Hepatocyte (in vitro differentiated cells): ENCODE measurements at regions not wholly inside any gene's neighbourhood (a gene's known extent, or its start where the extent isn't known, plus 50 kb on each side); places are given as distances from the start of the nearest gene placed in this dataset.
"Not testable (repeated sequence)": the region's sequence is repeated elsewhere in the genome, so short reads cannot be mapped to it uniquely, and the experiment has no call there.

Experiments used
- DNase-seq: peaks from one replicate; pipeline ENCODE4 v3.0.0-alpha.2; 2016; ENCODE audit warnings: low spot score
- H2AFZ ChIP-seq: fragments of 200-600 bp; sonication (generic); 2 replicates; pipeline ENCODE4 v1.6.0; 2016; ENCODE audit warnings: antibody characterized with exemption, mild to moderate bottlenecking
- H3K27ac ChIP-seq: fragments of 200-600 bp; sonication (generic); 2 replicates; pipeline ENCODE4 v1.5.1; 2016; ENCODE audit warnings: mild to moderate bottlenecking
- H3K27me3 ChIP-seq: fragments of 200-600 bp; sonication (generic); 2 replicates; pipeline ENCODE4 v1.6.1; 2016
- H3K36me3 ChIP-seq: fragments of 200-600 bp; sonication (generic); replicated peaks from 2 replicates; pipeline ENCODE4 v1.5.1; 2016; ENCODE audit warnings: low read depth; ENCODE audit not compliant: insufficient read depth
- H3K4me1 ChIP-seq: fragments of 200-600 bp; sonication (generic); 2 replicates; pipeline ENCODE4 v1.5.1; 2016; ENCODE audit warnings: mild to moderate bottlenecking, moderate library complexity; ENCODE audit not compliant: insufficient read depth
- H3K4me2 ChIP-seq: fragments of 200-600 bp; sonication (generic); 2 replicates; pipeline ENCODE4 v1.6.0; 2016
- H3K4me3 ChIP-seq: fragments of 200-600 bp; sonication (generic); 2 replicates; pipeline ENCODE4 v1.5.1; 2016; ENCODE audit warnings: mild to moderate bottlenecking
- H3K79me2 ChIP-seq: fragments of 200-600 bp; sonication (generic); 2 replicates; pipeline ENCODE4 v1.6.0; 2017; ENCODE audit warnings: mild to moderate bottlenecking
- H3K9me2 ChIP-seq: fragments of 200-600 bp; sonication (generic); replicated peaks from 2 replicates; pipeline ENCODE4 v1.6.0; 2017; ENCODE audit warnings: mild to moderate bottlenecking; ENCODE audit not compliant: insufficient read depth
- H3K9me3 ChIP-seq: fragments of 200-600 bp; sonication (generic); 2 replicates; pipeline ENCODE4 v1.5.1; 2016; ENCODE audit warnings: low read depth, mild to moderate bottlenecking
- H4K20me1 ChIP-seq: fragments of 200-600 bp; sonication (generic); 2 replicates; pipeline ENCODE4 v1.6.0; 2016; ENCODE audit warnings: mild to moderate bottlenecking; ENCODE audit not compliant: insufficient read depth, poor library complexity, severe bottlenecking
- CTCF ChIP-seq: fragments of 200-600 bp; sonication (generic); IDR thresholded peaks from 2 replicates; pipeline ENCODE4 v1.5.1; 2016; ENCODE audit warnings: antibody characterized with exemption, mild to moderate bottlenecking; ENCODE audit not compliant: poor library complexity
- EZH2 ChIP-seq: fragments of 200-600 bp; sonication (generic); IDR thresholded peaks from 2 replicates; pipeline ENCODE4 v1.6.1; 2016; ENCODE audit warnings: antibody characterized with exemption, mild to moderate bottlenecking, borderline replicate concordance
- EZH2phosphoT487 ChIP-seq: fragments of 200-600 bp; sonication (generic); IDR thresholded peaks from one replicate; pipeline ENCODE4 v1.6.1; 2018; ENCODE audit warnings: antibody characterized with exemption, mild to moderate bottlenecking, low read depth, moderate library complexity; ENCODE audit not compliant: unreplicated experiment, severe bottlenecking
- WGBS: methylation state at CpG from one replicate; pipeline ENCODE4 v1.1.6; 2016; ENCODE audit warnings: low lambda C conversion rate; ENCODE audit errors: missing lambda C conversion rate; 5-methylcytosine and 5-hydroxymethylcytosine counted together

GRCh38 chr16:26395700-26396099 lies 671.0 kb upstream of the C16orf82 start:
- no peak for DNase-seq
- no peaks in the 10 kb centered on the region for H3K9me3 ChIP-seq
- no peaks in the 10 kb centered on the region for H3K4me1 ChIP-seq

DNA sequence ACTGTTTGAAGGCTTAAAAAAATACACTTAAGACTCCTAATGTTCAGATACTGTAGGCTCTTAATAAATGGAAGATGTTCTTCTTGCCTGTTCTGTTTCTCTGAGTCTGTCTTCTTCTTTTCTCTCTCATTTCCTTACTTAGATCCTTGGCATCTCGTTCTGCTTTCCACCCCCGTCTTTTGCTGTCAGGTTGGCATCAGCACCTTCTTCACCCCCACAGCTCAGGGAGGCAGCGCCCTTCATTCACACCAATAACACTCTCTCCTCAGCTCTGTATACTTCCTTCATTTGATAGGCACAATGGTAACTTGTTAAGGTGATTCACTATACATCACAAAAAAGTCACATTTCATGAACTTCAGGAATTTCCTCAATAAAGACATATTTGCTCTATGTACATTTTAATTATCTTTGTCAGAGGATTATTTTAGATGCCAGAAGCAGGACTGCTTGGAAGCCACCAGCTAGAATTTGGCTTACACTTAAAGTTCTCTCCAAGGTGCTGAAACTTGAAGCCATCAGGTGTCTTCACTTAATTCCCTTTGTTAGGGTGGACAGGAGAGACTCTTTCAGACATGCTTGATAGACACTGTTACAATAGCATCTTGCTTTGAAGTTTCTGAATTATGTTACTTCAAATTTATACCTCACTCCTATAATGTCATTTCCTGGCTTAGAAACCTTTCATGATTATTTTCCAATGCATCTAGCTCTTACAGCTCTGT lies 670.1 kb upstream of the C16orf82 start:
- TF ChIP-seq EZH2 (no peak), CTCF (no peak), EZH2phosphoT487 (no peak)
- H3K36me3 ChIP-seq: no peaks in the 10 kb centered on the region
- H3K9me2 ChIP-seq: no peaks in the 10 kb centered on the region
- no peak overlapping the region for H3K27ac ChIP-seq
- no peak overlapping the region for H2AFZ ChIP-seq
- no peak overlapping the region for H3K4me2 ChIP-seq
- H3K79me2 ChIP-seq: no peaks in the 10 kb centered on the region
- no peak overlapping the region for H3K4me3 ChIP-seq
- no peaks in the 10 kb centered on the region for H3K27me3 ChIP-seq
- no peak for DNase-seq
- H3K9me3 ChIP-seq: no peaks in the 10 kb centered on the region
- 63% methylated on average over 3 of the region's 3 CpGs for WGBS
- no peaks in the 10 kb centered on the region for H4K20me1 ChIP-seq
- no peaks in the 10 kb centered on the region for H3K4me1 ChIP-seq

More at GRCh38 chr16:26395700-26396099, 671.0 kb upstream of the C16orf82 start:
- H4K20me1 ChIP-seq: no peaks in the 10 kb centered on the region
- H3K27ac ChIP-seq: no peak overlapping the region
- no peak overlapping the region for H3K4me3 ChIP-seq
- H3K79me2 ChIP-seq: no peaks in the 10 kb centered on the region
- no peak overlapping the region for H3K4me2 ChIP-seq
- TF ChIP-seq CTCF (no peak), EZH2 (no peak), EZH2phosphoT487 (no peak)
- H3K9me2 ChIP-seq: no peaks in the 10 kb centered on the region
- no peak overlapping the region for H2AFZ ChIP-seq
- H3K27me3 ChIP-seq: no peaks in the 10 kb centered on the region
- H3K36me3 ChIP-seq: no peaks in the 10 kb centered on the region
- WGBS: 92% methylated on average over 13 of the region's 13 CpGs

DNA sequence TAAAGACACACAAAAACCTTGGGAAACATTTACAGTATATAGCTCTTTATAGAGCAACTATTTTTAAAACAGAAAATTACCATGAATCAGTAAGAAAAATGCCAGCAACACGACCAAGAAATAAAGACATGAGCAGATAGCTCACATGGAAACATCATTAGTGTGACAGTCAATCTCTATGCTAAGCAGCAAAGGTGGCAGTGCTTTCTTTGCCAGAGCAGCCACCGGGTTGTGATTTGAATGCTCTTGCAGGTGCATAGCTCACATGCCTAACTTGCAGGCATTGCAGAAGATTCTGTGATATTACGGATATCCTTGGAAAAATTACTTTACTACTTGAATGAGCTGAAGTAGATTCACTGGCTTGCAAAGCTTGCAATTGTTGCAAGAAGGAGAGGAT lies 652.9 kb upstream of the C16orf82 start:
- H3K4me3 ChIP-seq: no peak overlapping the region
- H3K36me3 ChIP-seq: no peaks in the 10 kb centered on the region
- no peaks in the 10 kb centered on the region for H3K79me2 ChIP-seq
- H3K9me3 ChIP-seq: no peaks in the 10 kb centered on the region
- no peak overlapping the region for H3K27ac ChIP-seq
- no peak overlapping the region for H2AFZ ChIP-seq
- no peak for TF ChIP-seq EZH2
- H3K4me2 ChIP-seq: no peak overlapping the region
- H3K9me2 ChIP-seq: no peaks in the 10 kb centered on the region
- DNase-seq: no peak
- H3K27me3 ChIP-seq: no peaks in the 10 kb centered on the region
- H4K20me1 ChIP-seq: no peaks in the 10 kb centered on the region
- WGBS: 72% methylated on average over 3 of the region's 3 CpGs
- no peaks in the 10 kb centered on the region for H3K4me1 ChIP-seq

DNA sequence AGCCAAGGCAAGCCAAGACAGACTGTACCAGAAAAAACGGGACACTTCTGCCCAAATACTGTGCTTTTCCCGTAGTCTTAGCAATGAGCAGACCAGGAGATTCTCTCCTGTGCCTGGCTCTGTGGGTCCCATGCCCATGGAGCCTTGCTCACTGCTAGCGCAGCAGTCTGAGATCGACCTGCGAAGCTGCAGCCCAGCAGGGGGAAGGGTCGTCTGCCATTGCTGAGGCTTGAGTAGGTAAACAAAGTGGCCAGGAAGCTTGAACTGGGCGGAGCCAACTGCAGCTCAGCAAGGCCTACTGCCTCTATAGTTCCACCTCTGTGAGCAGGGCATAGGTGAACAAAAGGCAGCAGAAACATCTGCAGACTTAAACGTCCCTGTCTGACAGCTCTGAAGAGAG lies 647.3 kb upstream of the C16orf82 start:
- H3K9me3 ChIP-seq: not testable (repeated sequence)

More for the DNA sequence above, 647.3 kb upstream of the C16orf82 start:
- H3K4me1 ChIP-seq, H3K36me3 ChIP-seq, DNase-seq, H3K79me2 ChIP-seq, H3K27ac ChIP-seq, H2AFZ ChIP-seq, H3K4me2 ChIP-seq, H3K9me2 ChIP-seq, H4K20me1 ChIP-seq, H3K4me3 ChIP-seq, H3K27me3 ChIP-seq: not testable (repeated sequence)
- WGBS: 49% methylated on average over 8 of the region's 8 CpGs
